HepG2 (cell line): ENCODE measurements at regions not wholly inside any gene's neighbourhood (a gene's known extent, or its start where the extent isn't known, plus 50 kb on each side); places are given as distances from the start of the nearest gene placed in this dataset.

Experiments used
- CTCF ChIP-seq: sonication (generic); formaldehyde crosslinking; IDR thresholded peaks from 2 replicates; pipeline ENCODE4 v1.5.0; 2020; ENCODE audit warnings: mild to moderate bottlenecking, missing genetic modification reagents, moderate library complexity
- EZH2 ChIP-seq: conservative IDR thresholded peaks from 2 replicates; pipeline ENCODE4 v1.6.1; 2012; ENCODE audit warnings: mild to moderate bottlenecking, low read depth, low read length, moderate library complexity
- HNF1A ChIP-seq, 2 experiments: sonication (generic) in 1 of 2; formaldehyde crosslinking in 1 of 2; IDR thresholded peaks; 2 replicates each; pipeline versions ENCODE4 v1.4.0 to v1.6.1; 2016 to 2020; ENCODE audit warnings: borderline replicate concordance in 1 of 2, low read depth in 1 of 2, mild to moderate bottlenecking in 1 of 2, missing genetic modification reagents in 1 of 2
- POLR2A ChIP-seq, 2 experiments: IDR thresholded peaks; 2 replicates each; pipeline ENCODE4 v1.6.1; 2011; ENCODE audit warnings: low read depth in 2 of 2, low read length in 2 of 2, mild to moderate bottlenecking in 1 of 2, moderate library complexity in 1 of 2; ENCODE audit not compliant: insufficient read depth in 1 of 2
- RBM22 ChIP-seq: fragments of 200-400 bp; formaldehyde crosslinking; optimal IDR thresholded peaks from 2 replicates; pipeline ENCODE3; 2017; ENCODE audit warnings: mild to moderate bottlenecking, low read length, moderate library complexity
- ZBTB44 ChIP-seq: sonication (generic); formaldehyde crosslinking; IDR thresholded peaks from 2 replicates; pipeline ENCODE4 v1.4.0; 2020; ENCODE audit warnings: missing genetic modification reagents
- ZNF280B ChIP-seq: sonication (generic); formaldehyde crosslinking; IDR thresholded peaks from 2 replicates; pipeline ENCODE4 v1.5.0; 2020; ENCODE audit warnings: missing genetic modification reagents, mild to moderate bottlenecking, borderline replicate concordance
- ZNF331 ChIP-seq: sonication (generic); formaldehyde crosslinking; IDR thresholded peaks from 2 replicates; pipeline ENCODE4 v1.4.0; 2020; ENCODE audit warnings: missing genetic modification reagents
- ZNF891 ChIP-seq: sonication (generic); formaldehyde crosslinking; IDR thresholded peaks from 2 replicates; pipeline ENCODE4 v1.5.0; 2020; ENCODE audit warnings: mild to moderate bottlenecking, missing genetic modification reagents
- ZSCAN29 ChIP-seq: sonication (generic); formaldehyde crosslinking; conservative IDR thresholded peaks from 2 replicates; pipeline ENCODE4 v1.4.0; 2020; ENCODE audit warnings: mild to moderate bottlenecking, missing genetic modification reagents

- TF ChIP-seq EZH2 = no peak
- TF ChIP-seq ZNF280B (CRISPR knock-in tag) = no peak
- no peak for TF ChIP-seq CTCF (CRISPR knock-in tag)
- TF ChIP-seq POLR2A (IDR thresholded peaks at IDR 0.05; ENCODE audit: insufficient read depth in 1 of 2, low read depth in 2 of 2, low read length in 2 of 2) = no peak
- no peak for TF ChIP-seq ZNF891 (CRISPR knock-in tag)
- TF ChIP-seq HNF1A (IDR thresholded peaks at IDR 0.05; ENCODE audit: low read depth) = no peak
- TF ChIP-seq HNF1A (CRISPR knock-in tag; IDR thresholded peaks at IDR 0.05; ENCODE audit: borderline replicate concordance) = no peak
- no peak for TF ChIP-seq ZBTB44 (CRISPR knock-in tag)
- no peak for TF ChIP-seq RBM22
- no peak for TF ChIP-seq ZNF331 (CRISPR knock-in tag)
- TF ChIP-seq ZSCAN29 (CRISPR knock-in tag) = no peak
Measured at GRCh38 chr16:9522614-9523013, 431.2 kb downstream of the HAPSTR1 start.
